Gastroesophageal sphincter (tissue), 4 donors: ENCODE measurements at regions not wholly inside any gene's neighbourhood (a gene's known extent, or its start where the extent isn't known, plus 50 kb on each side); places are given as distances from the start of the nearest gene placed in this dataset.

Experiments
- ATAC-seq: fragments of 150-250 bp; one replicate; pipeline ENCODE4 v1.9.1; 2016; ENCODE audit warnings: mild to moderate bottlenecking, moderate library complexity
- H3K27ac ChIP-seq, 4 donors: fragments of 200-600 bp; sonication (generic) in 3 of 4; 1 replicate in 3 of 4; 2 replicates in 1 of 4; pipeline ENCODE4 v1.5.1; 2016 to 2019
- H3K27me3 ChIP-seq: fragments of 200-600 bp; sonication (generic); one replicate; pipeline ENCODE4 v1.5.1; 2019
- H3K36me3 ChIP-seq, 2 donors: fragments of 200-600 bp; sonication (generic); one replicate each; pipeline ENCODE4 v1.5.1; 2019; ENCODE audit warnings: control low read depth in 1 of 2
- H3K4me1 ChIP-seq, 3 donors: fragments of 200-600 bp; sonication (generic); 1 replicate in 2 of 3; 2 replicates in 1 of 3; pipeline ENCODE4 v1.5.1; 2016 to 2019; ENCODE audit warnings: control low read depth in 2 of 3
- H3K4me3 ChIP-seq, 2 donors: fragments of 200-600 bp; sonication (generic); one replicate each; pipeline ENCODE4 v1.5.1; 2019; ENCODE audit warnings: mild to moderate bottlenecking in 1 of 2, moderate library complexity in 1 of 2
- H3K9me3 ChIP-seq, 3 donors: fragments of 200-600 bp; sonication (generic); one replicate each; pipeline ENCODE4 v1.5.1; 2017 to 2019; ENCODE audit warnings: control low read depth in 2 of 3
- EP300 ChIP-seq: sonication (generic); formaldehyde crosslinking; IDR thresholded peaks from one replicate; pipeline ENCODE4 v1.6.1; 2017; ENCODE audit warnings: antibody characterized with exemption, mild to moderate bottlenecking
- POLR2A ChIP-seq, 2 donors: fragments of 450-650 bp; IDR thresholded peaks; one replicate each; pipeline ENCODE4 v1.6.1; 2017; ENCODE audit warnings: antibody characterized with exemption in 2 of 2, mild to moderate bottlenecking in 2 of 2, moderate library complexity in 1 of 2
- POLR2AphosphoS5 ChIP-seq: sonication (generic); formaldehyde crosslinking; IDR thresholded peaks from one replicate; pipeline ENCODE4 v1.6.1; 2017; ENCODE audit warnings: antibody characterized with exemption
- WGBS, 2 donors: methylation state at CpG; one replicate each; pipeline ENCODE4 v1.1.5; 2018; ENCODE audit warnings: low coverage in 1 of 2; 5-methylcytosine and 5-hydroxymethylcytosine counted together
- TF ChIP-seq, protein P1 (sequence below), 4 experiments: fragments of 200-600 bp in 2 of 4; fragments of 450-650 bp in 2 of 4; sonication (generic) in 1 of 4; IDR thresholded peaks; one replicate each; pipeline ENCODE4 v1.5.1; 2017 to 2019; ENCODE audit warnings: antibody characterized with exemption in 4 of 4, mild to moderate bottlenecking in 2 of 4, moderate library complexity in 2 of 4

DNA sequence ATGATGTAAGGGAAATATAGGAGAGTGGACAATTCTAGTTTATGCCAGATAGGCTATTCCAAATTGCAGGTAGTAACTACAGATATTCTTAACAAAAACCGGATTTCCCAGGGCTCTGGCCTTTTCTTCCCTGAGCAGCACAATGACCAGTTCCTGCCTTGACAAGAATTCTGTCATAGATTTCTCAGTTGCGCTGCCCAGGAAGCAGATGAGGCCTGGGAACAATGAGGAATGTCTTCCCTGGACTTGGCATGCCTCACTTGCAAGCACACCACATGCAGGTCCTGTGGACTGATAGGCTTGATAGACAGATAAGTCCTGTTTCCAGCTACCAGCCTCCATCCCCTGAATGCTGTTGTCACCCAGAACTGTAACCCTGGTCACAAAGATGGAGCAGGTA is 174.5 kb upstream of the PRSS58 start:
- Histone ChIP-seq H3K36me3 (no peaks in the 10 kb centered on the region), H3K27ac (no peak overlapping the region), H3K4me1 (no peaks in the 10 kb centered on the region), H3K4me3 (no peak overlapping the region), H3K27me3 (no peaks in the 10 kb centered on the region), H3K9me3 (no peaks in the 10 kb centered on the region)
- TF ChIP-seq, protein P1, sequence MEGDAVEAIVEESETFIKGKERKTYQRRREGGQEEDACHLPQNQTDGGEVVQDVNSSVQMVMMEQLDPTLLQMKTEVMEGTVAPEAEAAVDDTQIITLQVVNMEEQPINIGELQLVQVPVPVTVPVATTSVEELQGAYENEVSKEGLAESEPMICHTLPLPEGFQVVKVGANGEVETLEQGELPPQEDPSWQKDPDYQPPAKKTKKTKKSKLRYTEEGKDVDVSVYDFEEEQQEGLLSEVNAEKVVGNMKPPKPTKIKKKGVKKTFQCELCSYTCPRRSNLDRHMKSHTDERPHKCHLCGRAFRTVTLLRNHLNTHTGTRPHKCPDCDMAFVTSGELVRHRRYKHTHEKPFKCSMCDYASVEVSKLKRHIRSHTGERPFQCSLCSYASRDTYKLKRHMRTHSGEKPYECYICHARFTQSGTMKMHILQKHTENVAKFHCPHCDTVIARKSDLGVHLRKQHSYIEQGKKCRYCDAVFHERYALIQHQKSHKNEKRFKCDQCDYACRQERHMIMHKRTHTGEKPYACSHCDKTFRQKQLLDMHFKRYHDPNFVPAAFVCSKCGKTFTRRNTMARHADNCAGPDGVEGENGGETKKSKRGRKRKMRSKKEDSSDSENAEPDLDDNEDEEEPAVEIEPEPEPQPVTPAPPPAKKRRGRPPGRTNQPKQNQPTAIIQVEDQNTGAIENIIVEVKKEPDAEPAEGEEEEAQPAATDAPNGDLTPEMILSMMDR (IDR thresholded peaks at IDR 0.05): no peak
- TF ChIP-seq POLR2AphosphoS5 (no peak), POLR2A (IDR thresholded peaks at IDR 0.05) (no peak), EP300 (no peak)
- no peak for ATAC-seq
- WGBS, 2 donors: 63 to 89% methylated on average over 1 of the region's 2 CpGs

DNA sequence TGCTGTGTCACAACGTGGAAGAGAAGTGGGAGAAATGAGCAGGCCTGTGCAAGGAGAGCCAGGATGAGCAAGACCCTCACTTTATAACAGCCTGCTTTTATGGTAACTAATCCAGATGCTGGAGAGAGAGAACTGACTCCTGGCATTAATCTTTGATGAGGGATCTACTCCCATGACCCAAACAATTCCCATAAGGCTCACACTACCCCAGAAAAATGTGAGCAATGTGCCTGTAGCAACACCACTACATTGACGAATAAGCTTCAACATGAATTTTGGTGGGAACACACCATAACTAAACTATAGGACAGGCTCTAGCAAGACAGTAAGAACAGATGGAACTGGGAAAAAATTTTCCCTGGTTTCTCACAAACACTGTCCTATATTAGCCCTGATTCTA is 173.6 kb upstream of the PRSS58 start:
- no peak overlapping the region for H3K27ac ChIP-seq
- no peaks in the 10 kb centered on the region for H3K36me3 ChIP-seq
- no peaks in the 10 kb centered on the region for H3K4me1 ChIP-seq
- no peak for ATAC-seq
- H3K4me3 ChIP-seq: no peak overlapping the region
- no peaks in the 10 kb centered on the region for H3K27me3 ChIP-seq
- TF ChIP-seq POLR2A (IDR thresholded peaks at IDR 0.05): no peak
- no peak for TF ChIP-seq EP300
- TF ChIP-seq, protein P1 (IDR thresholded peaks at IDR 0.05): no peak
- no peak for TF ChIP-seq POLR2AphosphoS5
- no peaks in the 10 kb centered on the region for H3K9me3 ChIP-seq
- WGBS, 2 donors: 33 to 57% methylated on average over 1 to 2 of the region's 2 CpGs

DNA sequence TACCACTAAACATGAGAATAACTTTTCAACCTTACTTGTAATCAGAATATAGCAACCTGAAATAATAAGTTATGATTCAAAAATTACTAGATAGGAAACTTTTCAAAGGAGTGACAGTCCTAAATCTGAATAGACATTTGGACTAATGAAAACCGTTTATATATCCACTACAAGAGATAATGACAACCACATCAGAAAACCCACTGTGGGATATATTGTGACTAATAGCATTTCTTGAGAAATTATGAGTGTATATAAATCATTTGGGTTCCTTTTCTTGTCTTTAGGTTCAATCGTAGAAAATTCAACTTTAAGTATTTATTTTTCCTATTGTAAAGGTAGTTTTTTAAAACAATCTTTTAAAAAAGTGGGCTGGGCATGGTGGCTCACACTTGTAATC is 170.2 kb upstream of the PRSS58 start:
- no peak for TF ChIP-seq POLR2AphosphoS5
- TF ChIP-seq, protein P1 (IDR thresholded peaks at IDR 0.05): no peak
- no peak for TF ChIP-seq EP300
- no peak for TF ChIP-seq POLR2A (IDR thresholded peaks at IDR 0.05)
- H3K4me3 ChIP-seq: no peak overlapping the region
- H3K27ac ChIP-seq: no peak overlapping the region
- no peaks in the 10 kb centered on the region for H3K4me1 ChIP-seq
- H3K9me3 ChIP-seq: no peaks in the 10 kb centered on the region
- WGBS, 2 donors: 37 to 73% methylated on average over 2 of the region's 2 CpGs
- no peaks in the 10 kb centered on the region for H3K36me3 ChIP-seq
- no peak for ATAC-seq
- no peaks in the 10 kb centered on the region for H3K27me3 ChIP-seq

DNA sequence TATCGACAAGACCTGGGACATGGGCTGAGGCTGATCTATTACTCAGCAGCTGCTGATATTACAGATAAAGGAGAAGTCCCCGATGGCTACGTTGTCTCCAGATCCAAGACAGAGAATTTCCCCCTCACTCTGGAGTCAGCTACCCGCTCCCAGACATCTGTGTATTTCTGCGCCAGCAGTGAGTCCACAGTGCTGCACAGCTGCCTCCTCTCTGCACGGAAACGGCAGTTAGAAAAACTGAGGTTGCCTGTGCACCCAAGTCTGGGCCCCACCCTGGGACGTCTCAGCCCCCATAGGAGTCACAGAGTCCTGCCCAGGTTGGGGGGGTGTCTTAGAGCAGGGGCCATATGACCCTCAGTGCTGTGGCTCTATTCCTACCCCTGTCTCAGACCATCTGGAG is 167.4 kb upstream of the PRSS58 start:
- no peaks in the 10 kb centered on the region for H3K9me3 ChIP-seq
- ATAC-seq: no peak
- H3K4me3 ChIP-seq: no peak overlapping the region
- no peak for TF ChIP-seq EP300
- TF ChIP-seq POLR2AphosphoS5: no peak
- no peak for TF ChIP-seq POLR2A (IDR thresholded peaks at IDR 0.05)
- TF ChIP-seq, protein P1 (IDR thresholded peaks at IDR 0.05): no peak
- H3K4me1 ChIP-seq: no peaks in the 10 kb centered on the region
- no peaks in the 10 kb centered on the region for H3K36me3 ChIP-seq
- no peaks in the 10 kb centered on the region for H3K27me3 ChIP-seq
- H3K27ac ChIP-seq: no peak overlapping the region
- 44 to 80% methylated on average over 1 to 6 of the region's 8 CpGs for WGBS, 2 donors

DNA sequence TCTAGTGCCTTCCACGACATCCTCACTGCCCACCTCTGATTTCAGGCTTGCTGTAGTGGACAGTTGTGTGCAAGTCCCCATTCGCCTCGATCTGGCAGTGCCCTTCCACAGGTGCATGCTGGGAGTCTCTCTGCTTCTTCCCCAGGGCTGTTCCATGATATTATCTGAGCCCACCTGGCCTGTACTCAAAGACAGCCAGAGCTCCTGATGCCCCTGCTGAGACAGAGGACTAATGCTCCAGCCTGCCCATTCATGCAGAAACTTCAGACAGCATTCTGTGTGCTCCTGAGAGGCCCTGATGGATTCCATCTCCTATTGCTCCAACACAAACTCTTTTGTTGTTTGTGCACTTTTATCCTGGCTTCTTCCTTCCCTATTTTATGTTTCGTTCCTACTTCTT is 164.8 kb upstream of the PRSS58 start:
- TF ChIP-seq POLR2A (IDR thresholded peaks at IDR 0.05): no peak
- Histone ChIP-seq H3K9me3 (no peaks in the 10 kb centered on the region), H3K36me3 (no peaks in the 10 kb centered on the region), H3K4me3 (no peak overlapping the region), H3K27me3 (no peaks in the 10 kb centered on the region), H3K4me1 (no peaks in the 10 kb centered on the region), H3K27ac (no peak overlapping the region)
- 57 to 75% methylated on average over 2 to 4 of the region's 4 CpGs for WGBS, 2 donors
- no peak for ATAC-seq
